CD4-positive, alpha-beta T cell treated with Interleukin-21 for 1 hour (primary cell): ENCODE measurements at regions not wholly inside any gene's neighbourhood (a gene's known extent, or its start where the extent isn't known, plus 50 kb on each side); places are given as distances from the start of the nearest gene placed in this dataset.
A peak's percentile ranks its signal among the peaks of the same experiment; 100 is the strongest.

Experiments used
- DNase-seq: peaks from one replicate; pipeline ENCODE4 v3.0.0-alpha.2; 2020

DNA sequence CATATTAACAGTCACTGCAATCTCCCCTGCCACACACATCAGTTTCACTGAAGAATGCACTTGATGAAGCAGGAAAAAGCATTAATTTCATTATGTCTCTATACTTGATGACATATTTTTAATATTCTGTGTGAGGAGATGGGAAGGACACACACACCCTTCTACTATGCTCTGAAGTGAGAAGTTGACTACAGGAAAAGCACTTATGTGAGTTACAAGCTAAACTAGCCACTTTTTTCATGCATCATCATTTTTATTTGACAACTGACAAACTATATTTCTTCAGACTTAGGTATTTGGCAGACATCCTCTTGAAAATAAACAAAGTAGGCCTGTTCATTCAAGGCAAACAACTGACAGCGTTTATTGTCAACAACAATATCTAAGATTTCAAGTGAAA, 150.4 kb upstream of the ID2 start:
- DNase-seq: no peak

- no peak for DNase-seq
Observed at GRCh38 chr2:8532438-8532837, 149.4 kb upstream of the ID2 start.

- DNase-seq: no peak
Observed at GRCh38 chr2:8533923-8534322, 147.9 kb upstream of the ID2 start.

GRCh38 chr2:8534386-8534728, 147.5 kb upstream of the ID2 start:
- DNase-seq: no peak

DNA sequence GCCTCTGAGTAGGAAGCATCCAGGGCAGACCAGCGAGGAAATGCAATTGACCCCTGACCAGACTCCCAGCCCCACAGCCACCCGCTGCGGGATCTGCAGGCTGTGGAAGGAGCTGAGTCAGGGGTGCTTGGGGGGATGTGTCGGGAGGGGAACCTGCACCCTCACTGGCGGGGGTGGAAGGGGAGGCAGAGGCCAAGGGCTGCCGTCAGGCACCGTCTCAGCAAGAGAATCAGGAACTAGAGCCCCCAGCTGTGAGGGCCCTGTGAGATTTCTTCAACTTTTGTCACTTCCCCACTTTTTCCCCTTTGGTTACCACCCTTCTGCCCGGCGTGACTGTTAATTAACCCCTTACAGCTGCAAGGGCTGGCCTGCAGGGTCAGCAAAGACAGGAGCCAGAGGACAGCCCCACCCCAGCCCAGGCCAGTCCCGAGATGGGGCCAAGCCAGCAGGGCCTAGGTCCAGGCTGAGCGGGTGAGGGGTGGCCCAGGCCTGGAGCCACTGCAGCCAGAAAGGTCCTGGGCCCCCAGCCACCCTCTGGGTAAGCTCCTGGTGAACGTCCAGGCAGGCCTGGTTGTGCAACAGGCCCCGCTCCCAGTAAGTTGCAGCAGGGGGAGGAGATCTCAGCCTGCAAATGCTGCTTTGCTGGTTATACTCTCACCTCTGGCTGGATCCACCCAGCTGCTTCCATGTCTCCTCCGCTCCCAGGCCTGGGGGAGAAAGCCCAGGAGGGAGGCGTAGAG, 147.0 kb upstream of the ID2 start:
- DNase-seq: no peak

DNA sequence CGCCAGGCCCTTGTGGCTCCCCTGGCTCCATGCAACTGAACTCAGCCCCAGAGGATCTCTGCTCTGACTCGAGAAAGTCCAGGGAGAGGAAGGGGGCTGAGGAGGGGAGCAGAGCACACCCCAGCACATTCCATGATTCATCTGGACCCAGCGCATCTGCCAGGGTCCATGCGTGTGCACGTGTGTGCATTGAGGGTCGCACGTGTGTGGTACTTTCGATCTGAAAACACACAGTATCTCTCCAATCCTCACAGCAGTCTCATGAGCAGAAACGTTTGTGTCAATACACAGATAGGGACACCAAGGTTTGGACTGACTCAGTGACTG, 146.4 kb upstream of the ID2 start:
- DNase-seq: no peak

DNA sequence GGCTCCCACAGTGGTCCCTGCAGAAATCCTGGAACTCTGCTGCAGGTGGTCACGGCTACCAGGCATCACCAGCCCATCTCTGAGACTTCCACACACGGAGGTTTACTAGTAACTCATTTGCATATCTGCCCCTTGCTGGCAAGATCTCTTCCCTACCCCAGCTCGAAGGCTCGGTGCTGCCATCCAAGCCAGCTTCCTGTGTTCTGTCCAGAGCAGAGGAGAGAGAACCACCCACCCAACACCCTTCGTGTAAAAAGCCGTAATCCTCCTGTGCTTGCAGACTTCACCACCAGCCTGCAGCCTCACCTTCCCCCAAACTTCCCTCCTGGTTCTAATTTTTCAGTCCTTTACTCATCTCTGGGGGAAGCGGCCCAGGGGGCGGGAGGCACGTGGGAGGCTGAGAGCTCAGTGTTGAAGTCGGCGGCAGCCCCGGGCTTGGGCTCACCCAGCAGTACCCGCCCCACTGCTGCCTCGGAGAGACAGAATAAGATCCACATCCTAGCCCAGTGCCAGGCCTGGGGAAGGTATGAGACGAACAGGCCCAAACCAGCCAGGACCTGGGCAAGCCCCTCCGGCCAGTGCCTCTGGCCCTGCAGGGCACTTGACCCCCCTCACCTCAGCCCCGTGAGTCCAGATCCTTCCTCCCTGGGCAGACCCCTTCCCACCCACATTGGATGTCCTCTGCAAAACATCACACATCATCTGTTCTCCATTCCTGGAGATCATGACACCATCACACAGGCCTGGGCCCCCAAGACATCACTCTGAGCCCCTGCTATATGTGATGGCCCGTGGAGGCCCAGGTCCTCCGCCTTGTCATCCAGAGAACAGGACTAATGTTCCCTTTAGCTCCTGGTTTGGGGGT, 145.8 kb upstream of the ID2 start:
- DNase-seq: no peak

GRCh38 chr2:8536686-8537561, 144.9 kb upstream of the ID2 start:
- DNase-seq: no peak

DNA sequence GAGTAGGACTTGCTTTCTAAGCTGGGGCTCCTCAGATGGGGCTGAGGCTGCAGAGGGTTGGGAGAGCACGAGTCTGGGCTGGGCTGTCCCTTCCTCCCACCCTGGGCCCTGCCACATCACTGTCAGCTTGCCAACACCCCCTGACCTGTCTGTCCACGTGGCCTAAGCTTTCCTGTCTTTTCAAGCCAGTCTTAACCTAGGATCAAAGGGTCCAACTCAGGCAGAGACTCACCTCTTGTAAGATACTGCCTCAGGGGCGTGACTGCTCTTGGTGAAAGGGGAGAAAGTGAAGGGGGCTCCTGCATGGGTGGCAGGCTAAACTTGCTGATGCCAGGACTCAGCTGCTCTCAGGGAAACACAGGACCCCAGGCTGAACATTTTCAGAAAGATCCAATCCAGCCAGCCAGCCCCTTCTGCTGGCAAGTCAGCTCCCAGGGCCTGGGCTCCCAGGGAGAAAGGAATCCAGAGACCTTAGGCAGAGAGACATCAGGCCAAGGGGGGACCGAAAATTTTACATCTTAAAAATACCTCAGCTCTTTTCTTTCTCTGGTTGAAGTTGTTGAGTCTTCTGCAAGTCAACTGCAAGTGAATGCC, 144.2 kb upstream of the ID2 start:
- no peak for DNase-seq

GRCh38 chr2:8538531-8538930, 143.3 kb upstream of the ID2 start:
- DNase-seq: no peak

GRCh38 chr2:8538931-8539621, 142.8 kb upstream of the ID2 start:
- no peak for DNase-seq

- no peak for DNase-seq
Observed at GRCh38 chr2:8539743-8540551, 141.9 kb upstream of the ID2 start.

DNA sequence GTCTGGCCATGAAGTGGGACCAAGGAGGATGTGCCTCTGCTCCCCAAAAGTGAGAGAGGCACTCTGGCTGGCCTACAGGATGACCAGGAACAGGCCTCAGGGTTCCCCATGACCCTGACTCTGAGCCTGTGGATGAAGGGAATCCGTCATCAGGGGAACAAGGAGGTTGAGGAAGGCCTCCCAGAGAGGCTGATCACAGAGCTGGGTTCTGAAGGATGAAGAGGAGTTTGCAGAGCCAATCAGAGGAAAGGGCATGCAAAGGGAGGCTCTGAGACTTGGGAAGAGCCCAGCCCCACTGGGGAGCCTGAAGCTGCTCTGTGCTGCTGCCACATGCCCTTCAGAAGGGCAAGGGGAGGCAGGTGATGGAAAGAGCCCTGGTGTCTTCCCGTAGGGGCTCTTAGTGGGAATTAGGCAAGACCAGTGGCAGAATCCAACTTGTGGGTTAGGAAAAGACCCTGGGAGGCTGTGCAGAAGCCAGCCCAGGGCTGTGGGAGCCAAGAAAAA, 141.3 kb upstream of the ID2 start:
- no peak for DNase-seq

GRCh38 chr2:8541223-8541622, 140.6 kb upstream of the ID2 start:
- DNase-seq: no peak

- DNase-seq: no peak
Observed at GRCh38 chr2:8541636-8542035, 140.2 kb upstream of the ID2 start.

GRCh38 chr2:8542381-8543059, 139.3 kb upstream of the ID2 start:
- no peak for DNase-seq

GRCh38 chr2:8543060-8543382, 138.8 kb upstream of the ID2 start:
- DNase-seq: no peak

DNA sequence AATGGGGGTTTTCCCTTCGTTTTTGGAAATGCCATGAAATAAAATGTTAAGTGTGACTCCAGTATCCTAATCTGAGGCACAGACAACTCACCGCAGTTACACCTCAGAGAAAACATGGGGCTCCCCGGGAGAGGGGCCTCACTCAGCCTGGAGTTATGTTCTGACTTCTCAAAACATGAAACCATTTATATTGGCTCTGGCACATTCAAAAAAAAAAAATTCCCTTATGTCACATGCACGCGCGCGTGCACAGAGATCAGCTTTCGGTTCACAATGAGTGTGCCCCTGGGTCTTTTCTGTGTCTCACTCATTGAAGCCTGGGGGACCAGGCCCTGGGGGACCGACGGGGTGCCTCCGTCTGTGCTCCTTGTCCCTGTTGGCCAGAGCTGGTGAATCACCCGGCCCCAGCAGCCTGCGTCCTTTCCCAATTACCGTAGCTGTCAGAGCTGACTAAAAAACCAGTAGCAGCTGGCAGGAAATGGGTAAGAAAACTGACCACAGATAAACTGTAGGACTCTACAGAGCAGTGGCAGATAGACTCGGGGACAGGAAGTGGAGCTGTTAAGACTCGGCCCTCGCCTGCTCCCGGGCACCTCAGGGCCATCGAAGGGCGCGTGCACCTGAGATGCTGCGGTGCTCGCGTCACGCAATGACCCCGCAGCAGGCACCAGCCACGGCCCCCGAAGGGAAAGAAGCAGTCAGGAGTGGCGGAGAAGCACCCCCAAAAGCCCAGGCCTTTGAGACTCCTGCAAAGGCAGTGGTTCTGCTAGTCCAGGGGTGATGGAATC, 138.3 kb upstream of the ID2 start:
- DNase-seq: peak; percentile 64

- no peak for DNase-seq
Observed at GRCh38 chr2:8544171-8544785, 137.6 kb upstream of the ID2 start.
